CD4-positive, alpha-beta T cell treated with Interleukin-4 for 4 hours (primary cell): ENCODE measurements at regions not wholly inside any gene's neighbourhood (a gene's known extent, or its start where the extent isn't known, plus 50 kb on each side); places are given as distances from the start of the nearest gene placed in this dataset.

ENCODE experiments used
- DNase-seq: peaks from one replicate; pipeline ENCODE4 v3.0.0-alpha.2; 2020

DNA sequence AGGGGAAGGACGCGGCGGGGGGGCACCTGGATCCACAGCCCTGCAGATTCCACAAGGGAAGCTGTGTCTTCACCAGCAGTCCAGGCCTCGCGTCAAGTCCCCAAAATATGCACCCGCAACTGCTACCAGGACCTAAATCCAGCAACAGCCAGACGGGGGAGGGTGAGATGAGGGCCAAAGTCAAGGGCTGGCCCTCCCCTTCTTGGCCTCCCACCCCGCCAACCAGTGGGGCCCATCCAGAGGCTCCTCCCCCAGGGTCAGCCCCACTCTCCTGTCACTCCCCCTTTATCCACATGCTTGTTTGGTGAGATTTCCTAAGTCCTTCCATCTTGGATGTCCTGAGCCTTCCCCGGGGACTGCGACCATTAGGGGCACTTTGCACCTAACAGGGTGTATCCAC lies 138.7 kb downstream of the ENGASE start:
- no peak for DNase-seq

DNA sequence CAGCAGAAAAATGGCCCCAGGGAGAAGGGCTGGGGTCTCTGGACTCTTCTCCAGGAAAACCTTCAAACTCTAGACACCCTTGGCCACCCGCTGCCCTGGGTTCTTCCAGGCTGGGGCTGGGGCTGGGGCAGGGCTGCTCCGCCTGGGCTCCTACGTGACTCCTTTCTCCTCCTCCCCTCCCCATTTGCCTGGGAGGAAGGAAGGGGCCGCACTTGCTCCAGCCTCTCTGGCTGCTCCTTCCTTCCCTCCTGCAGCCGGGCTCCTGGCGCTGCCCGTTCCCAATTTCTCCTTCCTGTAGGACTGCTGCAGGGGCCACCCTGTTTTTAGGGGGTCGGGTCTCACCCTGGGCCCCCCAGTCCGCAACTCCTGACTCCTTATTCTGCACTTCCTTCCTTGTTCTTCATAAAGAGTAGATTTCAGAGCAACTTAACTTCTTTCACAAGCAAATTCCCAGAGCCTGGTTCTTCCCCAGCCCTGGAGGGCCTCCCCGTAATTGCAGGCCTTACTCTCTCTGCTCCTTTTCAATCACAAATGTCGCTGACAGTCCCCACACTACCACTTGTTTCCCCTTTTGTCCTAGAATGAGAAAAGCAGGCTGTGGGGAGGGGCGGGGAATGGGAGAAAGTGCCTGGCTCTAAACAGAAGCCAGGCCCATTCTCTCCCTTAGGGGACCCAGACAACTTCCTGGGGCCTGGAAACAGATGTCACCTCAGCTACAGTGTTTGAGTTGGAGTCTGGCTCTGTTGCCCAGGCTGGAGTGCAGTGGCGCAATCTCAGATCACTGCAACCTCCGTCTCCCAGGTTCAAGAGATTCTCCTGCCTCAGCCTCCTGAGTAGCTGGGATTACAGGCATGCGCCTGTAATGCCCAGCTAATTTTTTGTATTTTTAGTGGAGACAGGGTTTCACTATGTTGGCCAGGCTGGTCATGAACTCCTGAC lies 137.8 kb downstream of the ENGASE start:
- no peak for DNase-seq

DNA sequence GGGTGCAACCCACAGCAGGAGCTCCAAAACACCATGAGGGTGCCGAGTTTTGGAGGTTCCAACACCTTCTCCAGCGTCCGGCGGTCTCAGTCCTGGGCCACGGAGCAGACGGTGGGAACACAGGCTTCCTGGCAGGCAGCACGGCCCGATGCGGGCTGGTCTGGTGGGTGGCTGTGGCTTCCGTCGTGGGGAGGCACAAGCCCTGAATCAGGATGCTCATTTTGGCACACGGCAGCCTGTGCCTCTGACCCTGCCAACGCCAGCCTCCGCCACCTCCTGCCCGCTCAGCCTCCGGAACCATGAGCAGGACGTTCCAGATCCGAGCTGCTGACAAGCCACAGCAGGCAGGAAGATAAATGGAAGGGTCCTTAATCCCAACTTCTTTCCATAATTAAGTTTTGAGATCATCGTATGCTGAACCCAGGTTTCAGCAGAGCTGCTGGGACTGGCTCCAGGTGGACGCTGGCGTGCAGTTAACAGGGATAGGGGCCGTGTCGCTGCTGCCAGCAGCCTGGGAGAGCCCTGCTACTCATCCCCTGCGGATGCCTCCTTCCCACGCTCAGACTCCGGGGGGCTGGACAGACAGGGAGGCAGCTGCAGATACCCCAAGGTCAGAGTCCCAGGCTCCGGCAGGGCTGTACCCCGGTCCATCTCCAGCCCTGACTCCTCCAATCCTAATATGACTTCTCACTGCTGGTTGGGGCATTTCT lies 136.6 kb downstream of the ENGASE start:
- DNase-seq, result no peak

DNA sequence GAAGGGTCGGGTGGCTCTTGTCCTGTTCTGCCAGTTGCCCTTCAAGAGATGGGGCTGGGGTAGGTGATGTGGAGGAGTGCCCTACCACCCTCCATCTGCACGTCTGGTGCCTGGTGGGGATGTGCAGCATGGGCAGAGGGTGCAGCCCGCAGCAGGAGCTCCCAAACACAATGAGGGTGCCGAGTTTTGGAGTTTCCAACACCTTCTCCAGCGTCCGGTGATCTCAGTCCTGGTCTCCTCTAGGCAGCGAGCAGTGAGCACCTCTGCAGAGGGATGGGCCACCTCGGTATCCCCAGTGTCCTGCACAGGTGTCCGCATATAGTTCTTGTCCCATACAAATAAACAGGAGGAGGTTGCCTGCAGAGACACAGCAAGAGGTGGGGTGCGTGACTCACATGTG lies 136.0 kb downstream of the ENGASE start:
- no peak for DNase-seq

DNA sequence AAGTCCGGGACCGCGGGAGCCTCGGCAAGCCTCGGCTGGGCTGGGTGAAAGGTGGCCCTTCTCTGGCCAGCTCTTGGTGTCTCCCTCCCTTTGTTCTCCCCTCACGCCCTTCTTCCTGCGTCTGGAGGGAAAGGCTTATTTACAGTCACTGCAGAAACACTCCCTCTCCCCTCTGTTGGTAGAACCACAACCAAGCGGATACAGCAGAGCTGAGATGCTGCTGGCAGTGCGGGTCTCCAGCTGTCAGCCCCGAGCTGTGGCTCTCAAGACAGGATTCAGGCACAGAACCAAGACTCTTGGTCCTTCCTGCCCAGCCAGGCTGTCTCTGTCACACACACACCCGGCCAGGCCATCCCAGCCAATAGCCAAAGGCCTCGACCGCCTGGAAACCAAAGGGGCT lies 133.3 kb downstream of the ENGASE start:
- no peak for DNase-seq

DNA sequence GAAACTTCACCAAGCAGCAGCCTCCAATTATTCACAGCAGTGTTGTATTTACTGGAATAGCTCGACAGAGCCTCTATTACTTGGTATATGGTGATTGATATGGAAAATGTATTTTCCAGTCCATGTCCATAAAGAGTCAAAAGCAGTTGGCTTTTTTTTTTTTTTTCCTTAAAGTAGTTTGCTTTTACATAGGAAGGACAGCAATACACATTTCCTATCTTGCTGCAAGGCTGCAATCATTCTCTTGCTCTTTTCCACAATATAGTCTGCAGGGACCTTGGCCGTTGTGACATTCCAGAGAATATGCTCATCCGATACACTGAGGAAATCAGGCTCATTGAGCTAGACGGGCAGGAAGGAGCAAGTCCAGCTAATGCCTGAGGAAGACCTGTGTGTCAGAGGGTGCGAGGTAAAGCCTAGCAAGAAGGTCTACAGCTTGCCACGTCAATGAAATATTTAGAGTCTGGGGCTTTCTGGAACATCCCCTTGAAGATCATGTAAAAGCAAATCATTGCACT lies 131.1 kb downstream of the ENGASE start:
- no peak for DNase-seq

DNA sequence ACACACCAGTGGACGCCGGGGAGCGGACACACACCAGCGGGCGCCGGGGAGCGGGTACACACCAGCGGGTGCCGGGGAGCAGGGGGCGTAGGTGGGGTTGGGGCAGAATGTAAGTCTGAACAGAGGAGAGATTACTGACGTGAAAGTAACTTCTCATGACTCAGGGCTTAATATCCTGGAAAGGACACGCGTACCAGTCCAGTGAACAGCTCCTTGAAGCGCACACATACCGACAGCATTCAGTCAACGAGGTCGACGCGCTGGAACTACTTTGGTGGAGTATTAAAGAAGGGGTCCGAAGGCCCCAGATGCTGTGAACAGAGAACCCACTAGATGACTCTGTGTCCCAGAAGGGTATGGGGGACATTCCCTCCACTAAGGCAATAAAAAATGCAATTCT lies 129.6 kb downstream of the ENGASE start:
- DNase-seq, result no peak

DNA sequence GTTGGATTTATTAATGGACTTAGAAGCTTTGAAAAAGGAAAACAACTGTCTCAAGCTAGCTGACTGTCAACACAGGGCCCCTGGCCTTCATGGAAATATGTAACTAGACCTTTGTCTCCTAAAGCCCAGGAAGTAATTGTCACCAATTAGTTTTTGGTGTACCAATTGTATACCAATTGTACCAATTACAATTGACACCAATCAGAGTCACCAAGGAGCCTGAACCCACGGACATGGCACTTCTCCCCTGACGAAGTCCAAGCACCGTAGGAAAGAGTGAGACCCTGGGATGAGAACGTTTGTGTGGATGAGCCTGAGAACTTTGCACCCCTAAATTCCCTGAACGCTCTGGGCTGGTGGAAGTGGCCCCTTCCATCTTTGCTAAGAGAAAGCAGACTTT lies 129.0 kb downstream of the ENGASE start:
- DNase-seq, result no peak

DNA sequence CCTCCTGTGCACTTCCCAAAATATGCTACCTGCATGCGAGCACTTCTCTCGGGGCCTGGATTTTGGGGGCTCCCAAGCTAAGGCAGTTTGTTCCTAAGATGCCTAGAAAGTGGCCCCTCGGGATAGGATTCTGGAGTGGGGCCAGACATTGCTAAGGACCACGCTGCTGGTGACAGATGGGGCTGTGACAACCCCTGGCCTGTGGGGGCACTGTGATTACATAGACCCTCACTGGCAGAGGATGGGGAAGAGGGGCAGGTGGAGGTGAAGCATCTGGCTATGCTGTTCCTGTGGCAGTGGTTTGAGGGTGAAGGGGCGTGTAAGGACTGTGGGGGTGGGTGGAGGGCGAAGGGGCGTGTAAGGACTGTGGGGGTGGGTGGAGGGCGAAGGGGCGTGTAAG lies 128.4 kb downstream of the ENGASE start:
- no peak for DNase-seq

DNA sequence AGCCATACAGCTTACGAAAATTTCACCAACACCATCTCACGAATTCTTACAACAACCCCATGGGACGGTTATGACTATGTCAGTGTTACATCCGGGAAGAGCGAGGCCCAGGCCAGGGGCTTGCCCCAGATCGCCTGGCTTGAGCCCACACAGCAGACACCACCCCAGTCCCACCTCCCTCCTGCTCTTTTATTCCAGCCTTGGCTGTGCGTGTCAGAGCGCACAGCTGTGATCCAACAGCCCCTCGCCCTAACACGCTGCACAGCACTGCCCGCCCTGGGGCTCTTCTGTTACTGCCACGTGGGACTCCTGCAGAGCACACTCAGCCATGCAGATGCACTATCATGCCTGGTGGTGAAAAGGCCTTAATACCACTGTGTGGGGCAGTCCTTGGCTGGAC lies 127.9 kb downstream of the ENGASE start:
- DNase-seq, result no peak

DNA sequence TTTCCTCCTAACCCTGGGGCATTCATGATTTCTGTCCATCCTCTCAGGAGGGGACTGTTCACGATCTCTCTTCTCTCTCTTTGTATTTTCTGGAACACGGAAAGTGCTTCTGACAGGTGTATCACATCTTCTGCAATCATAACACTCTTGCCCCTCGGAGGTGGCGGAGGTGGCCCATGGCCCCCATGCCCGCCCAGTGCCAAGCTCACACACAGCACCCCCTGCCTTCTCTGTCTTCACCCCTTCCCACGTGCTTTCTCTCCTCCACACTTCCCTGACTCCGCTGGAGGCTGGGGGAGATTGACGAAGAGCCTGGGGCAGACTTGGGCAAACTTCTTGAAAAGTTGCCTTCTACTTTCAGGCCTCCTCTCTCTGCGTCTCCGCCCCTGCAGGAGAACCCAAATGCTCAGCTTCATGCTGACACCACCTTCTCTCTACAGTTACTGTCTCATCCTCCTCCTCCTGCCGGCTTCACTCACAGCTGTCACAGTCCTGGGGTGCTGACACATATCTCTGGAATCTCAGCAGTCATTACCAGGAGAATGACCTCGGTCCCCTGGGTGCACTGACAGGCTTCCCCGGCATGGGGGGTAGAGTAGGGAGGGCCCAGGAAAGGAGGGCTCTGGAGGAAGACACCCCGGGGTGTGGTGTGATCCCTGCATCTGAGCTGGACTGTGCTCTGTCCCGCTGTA lies 127.1 kb downstream of the ENGASE start:
- DNase-seq, result no peak

DNA sequence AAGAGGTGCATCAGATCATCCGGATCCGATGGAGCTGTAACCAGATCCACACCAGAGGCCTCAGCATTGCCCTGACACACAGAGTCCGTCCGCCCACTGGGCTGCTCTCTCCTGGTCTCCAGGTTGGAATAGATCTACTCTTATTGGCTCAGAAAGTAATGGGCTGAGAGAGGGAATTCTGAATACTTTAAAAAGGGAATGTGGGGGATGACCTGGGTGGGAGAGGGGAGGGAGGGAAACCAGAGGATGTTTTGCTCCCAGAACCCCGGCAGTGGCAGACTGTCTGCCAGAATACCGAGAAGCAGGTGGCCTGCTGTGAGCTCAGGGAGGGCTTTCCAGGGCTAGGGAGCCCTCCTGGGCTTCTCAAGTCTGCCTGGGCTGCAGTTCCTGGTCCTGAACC lies 126.5 kb downstream of the ENGASE start:
- DNase-seq, result no peak

DNA sequence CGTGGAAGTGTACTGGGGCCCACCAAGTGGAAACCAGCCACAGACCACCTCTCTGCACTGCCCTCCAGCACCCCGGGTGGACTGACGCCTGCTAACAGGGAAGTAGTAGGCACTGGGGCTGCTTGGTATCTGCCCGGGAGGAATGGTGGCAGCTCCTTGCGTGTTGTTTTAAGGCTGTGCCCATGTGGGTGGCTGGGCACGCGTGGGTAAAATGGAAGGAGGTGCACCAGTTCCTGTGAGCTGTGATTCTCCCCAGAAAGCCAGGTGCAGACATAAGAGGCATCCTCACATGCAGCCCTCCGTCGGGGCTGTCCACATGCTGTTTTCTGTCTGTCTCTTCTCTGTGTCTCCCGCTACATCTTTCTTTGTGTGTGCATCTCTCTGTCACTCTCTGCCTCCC lies 122.3 kb downstream of the ENGASE start:
- DNase-seq, result no peak

DNA sequence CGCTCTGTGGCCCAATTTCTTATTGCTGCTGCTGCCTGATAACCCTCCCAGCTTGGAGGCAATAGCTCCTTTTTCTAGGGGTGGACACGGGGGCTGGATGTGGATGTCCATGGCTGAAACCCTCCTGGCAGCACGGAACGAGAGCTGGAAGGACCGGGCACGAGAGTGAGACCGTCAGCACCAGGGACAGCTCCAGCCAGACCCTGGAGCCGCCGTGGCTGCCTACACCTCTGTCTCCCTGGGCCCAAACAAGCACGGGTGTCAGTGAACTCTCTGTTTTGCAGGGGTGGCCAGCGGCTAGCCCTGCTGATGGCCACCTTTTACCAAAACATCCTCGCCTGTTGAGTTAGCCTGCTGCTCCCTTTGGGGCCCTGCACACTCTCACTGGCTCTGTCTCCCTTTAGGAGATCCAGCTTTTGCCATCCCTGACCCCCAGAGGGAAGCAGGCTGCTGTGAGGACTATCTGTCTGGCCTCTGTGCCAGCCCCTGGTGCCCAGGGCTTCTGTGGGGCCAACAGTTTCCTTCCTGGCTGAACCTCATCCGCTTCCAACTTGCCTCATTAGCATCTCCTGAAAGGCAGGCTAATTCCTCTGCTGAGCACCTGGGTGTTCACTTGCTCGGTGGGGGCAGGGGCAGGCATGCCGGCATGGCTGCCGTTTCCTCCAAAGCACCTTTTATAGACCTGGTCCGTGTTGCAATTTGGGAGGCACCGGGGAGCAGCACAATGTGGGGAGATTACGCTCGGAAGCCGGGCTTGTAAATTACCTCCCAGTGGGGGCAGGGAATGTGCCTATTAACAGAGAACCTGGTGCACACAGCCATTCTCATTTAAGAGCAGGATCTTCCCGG lies 118.1 kb downstream of the ENGASE start:
- DNase-seq, result no peak

DNA sequence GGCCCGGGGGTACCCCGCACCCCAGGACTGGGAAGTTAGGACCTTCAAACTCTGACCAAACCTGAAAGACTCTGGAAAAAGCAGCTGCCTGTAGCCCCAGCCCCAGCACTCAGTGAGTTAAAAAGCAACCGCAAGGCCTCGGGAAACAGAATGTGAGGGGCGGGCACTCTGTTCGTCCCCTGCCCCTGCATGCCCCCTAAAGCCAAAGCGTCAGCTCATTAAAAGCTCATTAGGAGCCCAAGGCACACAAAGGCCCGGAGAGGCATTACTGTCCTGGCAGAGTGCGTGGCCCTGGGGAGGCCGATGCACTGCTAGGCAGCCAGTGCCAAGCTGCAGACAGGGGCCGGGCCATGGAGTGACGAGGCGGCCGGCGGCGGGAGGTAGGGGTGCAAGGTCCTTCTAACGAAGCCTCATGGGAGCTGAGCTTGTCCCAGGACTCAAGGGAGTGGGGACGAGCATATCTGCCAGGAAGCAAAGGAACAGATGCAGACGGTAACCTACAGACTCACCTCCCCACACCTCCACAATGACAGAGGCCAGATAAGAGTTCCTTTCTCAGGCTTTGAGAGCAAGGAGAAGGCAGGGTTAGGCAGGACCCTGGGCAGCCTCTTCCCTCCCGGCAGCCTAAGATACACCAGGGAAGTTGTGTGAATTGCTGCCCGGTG lies 116.8 kb downstream of the ENGASE start:
- no peak for DNase-seq

DNA sequence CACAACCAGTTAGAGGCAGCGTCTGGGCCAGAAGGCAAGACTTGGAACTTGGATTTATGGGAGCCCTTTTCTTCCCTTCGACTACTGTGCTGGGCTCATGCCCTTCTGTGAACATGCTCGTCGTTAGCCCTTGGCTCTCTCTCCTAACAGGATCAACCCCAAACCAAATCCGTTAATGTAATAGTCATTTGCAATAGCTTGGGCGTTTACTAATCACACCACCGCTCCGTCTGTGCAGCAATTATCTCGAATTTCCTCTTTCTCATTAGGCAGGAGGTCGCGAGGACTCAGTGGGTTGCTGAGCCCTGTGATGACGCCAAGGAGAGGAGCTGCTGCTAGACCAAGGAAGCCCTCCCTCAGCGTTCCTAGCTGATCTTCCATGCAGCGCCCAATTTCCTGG lies 114.7 kb downstream of the ENGASE start:
- no peak for DNase-seq

DNA sequence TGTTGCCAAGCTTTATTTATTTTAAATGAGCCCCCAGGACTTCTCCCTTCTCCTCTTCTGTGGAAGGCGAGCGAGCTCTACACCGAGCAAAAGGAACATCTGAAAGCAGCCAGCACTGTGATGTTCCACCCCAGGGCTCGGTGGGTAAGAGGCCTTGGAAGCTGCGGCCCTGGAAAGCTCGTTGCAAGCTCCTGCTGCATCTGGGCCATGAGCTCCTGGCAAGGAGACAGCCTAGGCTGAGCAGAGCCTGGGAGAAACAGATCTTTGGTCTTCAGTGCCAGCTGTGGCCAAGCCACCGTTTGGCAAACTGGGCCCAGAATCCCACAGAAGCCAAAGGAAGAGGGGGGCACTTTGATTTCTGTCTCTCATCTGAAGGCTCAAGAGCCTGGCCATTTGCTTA lies 114.1 kb downstream of the ENGASE start:
- DNase-seq, result no peak

DNA sequence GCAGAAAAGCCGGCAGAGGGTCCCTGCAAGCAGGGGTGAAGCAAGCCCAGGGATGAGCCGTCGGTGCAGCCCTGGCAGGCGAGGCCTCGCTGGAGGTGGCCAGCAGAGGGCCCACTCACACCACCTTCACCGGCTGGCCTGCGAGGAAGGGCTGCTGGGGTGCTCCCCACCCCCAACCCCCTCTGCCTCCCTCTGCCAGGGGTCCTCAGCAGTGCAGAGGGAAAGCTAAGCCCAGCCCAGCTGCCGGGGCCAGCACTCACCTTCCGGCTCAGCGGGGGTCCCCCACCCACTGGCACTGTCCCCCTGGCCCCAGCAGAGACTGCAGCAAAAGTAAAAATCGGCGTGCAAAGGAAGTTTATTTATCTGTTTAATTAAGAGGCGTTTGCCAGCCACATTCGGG lies 113.4 kb downstream of the ENGASE start:
- DNase-seq, result no peak

DNA sequence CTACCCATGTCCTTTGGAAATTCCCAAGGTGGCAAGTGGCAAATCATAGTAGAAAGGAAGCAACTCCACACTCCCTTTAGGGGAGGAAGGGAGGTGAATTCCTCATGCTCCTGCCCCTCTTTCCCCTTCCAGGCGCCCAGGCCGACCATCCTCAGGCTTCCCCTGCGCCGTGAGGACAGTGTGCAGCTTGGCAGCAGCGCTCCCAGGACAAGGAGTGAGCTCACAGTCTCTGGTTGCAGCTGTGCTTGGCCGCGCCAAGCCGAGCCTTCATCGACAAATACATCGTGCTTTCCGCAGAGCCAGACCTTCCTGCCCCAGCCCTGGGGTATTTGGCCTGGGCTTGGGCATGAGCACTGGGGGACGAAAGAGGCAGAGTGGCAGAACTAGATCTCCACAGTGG lies 112.6 kb downstream of the ENGASE start:
- DNase-seq, result no peak

DNA sequence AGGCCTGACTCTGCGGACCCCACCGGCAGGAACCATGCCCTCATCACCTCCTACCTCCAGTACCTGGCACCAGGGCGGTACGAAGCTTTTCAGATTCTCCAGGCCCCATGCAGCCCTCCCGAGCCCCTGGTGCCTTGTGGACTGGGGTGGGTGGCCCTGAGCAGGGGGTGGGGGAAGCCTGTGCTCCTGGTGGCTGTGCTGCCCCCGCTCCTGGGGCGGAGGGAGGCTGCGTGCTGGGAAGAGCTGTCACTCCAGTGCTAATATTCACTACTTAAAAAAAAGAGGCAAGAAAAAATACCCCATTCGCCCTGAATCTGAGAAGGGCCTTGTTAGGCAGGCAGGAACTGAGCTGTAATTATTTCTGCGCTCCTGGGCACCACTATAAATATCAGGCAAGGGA lies 111.8 kb downstream of the ENGASE start:
- DNase-seq, result no peak

DNA sequence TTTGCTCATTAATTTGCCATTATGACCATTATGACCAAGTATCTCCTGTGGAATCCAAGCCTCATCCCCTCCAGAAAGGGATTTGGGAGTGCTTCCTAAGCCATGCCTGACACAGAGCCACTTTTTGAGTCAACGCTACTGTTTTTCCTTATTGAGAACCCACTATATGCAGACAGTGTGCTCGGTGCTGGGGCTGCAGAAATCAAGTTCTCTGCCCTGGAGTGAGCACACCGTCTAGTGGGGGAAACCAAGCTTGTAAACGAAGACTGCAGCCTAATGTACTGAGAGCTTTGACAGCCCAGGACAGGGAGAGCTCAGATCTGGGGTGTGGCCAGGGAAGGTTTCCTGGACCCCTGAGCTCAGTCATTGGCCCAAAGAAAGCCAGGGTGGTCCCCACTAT lies 111.0 kb downstream of the ENGASE start:
- DNase-seq, result no peak

DNA sequence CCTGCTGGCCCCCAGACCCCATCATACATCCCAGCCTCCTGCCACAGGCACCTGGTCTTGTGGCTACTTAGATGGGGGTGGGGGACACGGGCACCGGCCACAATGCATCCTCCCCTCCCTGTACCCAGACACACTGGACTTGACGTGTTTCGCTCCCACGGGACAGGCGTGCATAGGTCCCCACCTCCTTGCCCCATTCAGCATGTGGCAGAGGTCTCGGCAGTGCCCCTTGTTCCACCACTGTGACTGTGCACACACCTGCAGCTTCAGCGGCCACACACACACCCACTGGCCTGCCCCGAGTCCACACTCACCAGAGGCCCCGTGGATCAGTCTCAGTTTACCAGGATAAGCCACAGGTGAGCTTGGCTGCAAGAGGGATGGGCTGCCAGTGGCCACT lies 109.6 kb downstream of the ENGASE start:
- no peak for DNase-seq
